Trophoblast cell (in vitro differentiated cells and primary cell): ENCODE measurements at regions not wholly inside any gene's neighbourhood (a gene's known extent, or its start where the extent isn't known, plus 50 kb on each side); places are given as distances from the start of the nearest gene placed in this dataset.

ENCODE experiments used
- DNase-seq, 2 donors: peaks; one replicate each; pipeline ENCODE4 v3.0.0-alpha.2; 2016
- H2AFZ ChIP-seq: 2 replicates; pipeline ENCODE4 v1.6.1; 2013; ENCODE audit warnings: low read length, moderate library complexity, mild to moderate bottlenecking; ENCODE audit not compliant: insufficient read depth, poor library complexity
- H2AK5ac ChIP-seq: 2 replicates; pipeline ENCODE4 v1.6.1; 2013; ENCODE audit warnings: mild to moderate bottlenecking, low read length
- H2BK120ac ChIP-seq: 2 replicates; pipeline ENCODE4 v1.6.1; 2013; ENCODE audit warnings: low read length, mild to moderate bottlenecking, moderate library complexity; ENCODE audit not compliant: insufficient read depth, poor library complexity
- H2BK12ac ChIP-seq: 2 replicates; pipeline ENCODE4 v1.6.1; 2013; ENCODE audit warnings: mild to moderate bottlenecking, low read length, moderate library complexity
- H2BK5ac ChIP-seq: 2 replicates; pipeline ENCODE4 v1.6.1; 2013; ENCODE audit warnings: low read length, low read depth, moderate library complexity, mild to moderate bottlenecking; ENCODE audit not compliant: poor library complexity
- H3K14ac ChIP-seq: 2 replicates; pipeline ENCODE4 v1.6.1; 2013; ENCODE audit warnings: mild to moderate bottlenecking, low read length
- H3K18ac ChIP-seq: 2 replicates; pipeline ENCODE4 v1.6.1; 2013; ENCODE audit warnings: mild to moderate bottlenecking, low read length
- H3K23ac ChIP-seq: 2 replicates; pipeline ENCODE4 v1.6.1; 2013; ENCODE audit warnings: low read length
- H3K27ac ChIP-seq: 2 replicates; pipeline ENCODE4 v1.5.1; 2013; ENCODE audit warnings: low read depth, mild to moderate bottlenecking, inconsistent platforms, low read length, moderate library complexity
- H3K27me3 ChIP-seq: 2 replicates; pipeline ENCODE4 v1.6.1; 2013; ENCODE audit warnings: inconsistent platforms, mild to moderate bottlenecking, low read length, moderate library complexity; ENCODE audit not compliant: insufficient read depth
- H3K36me3 ChIP-seq, 2 experiments: 1 replicate in 1 of 2; 2 replicates in 1 of 2; pipeline ENCODE4 v1.6.1; 2013; ENCODE audit warnings: low read length in 2 of 2, mild to moderate bottlenecking in 2 of 2, moderate library complexity in 1 of 2; ENCODE audit not compliant: insufficient read depth in 2 of 2, control insufficient read depth in 1 of 2
- H3K4ac ChIP-seq: 2 replicates; pipeline ENCODE4 v1.6.1; 2013; ENCODE audit warnings: low read depth, mild to moderate bottlenecking, low read length, moderate library complexity
- H3K4me1 ChIP-seq, 2 experiments: 1 replicate in 1 of 2; 2 replicates in 1 of 2; pipeline ENCODE4 v1.6.1; 2013; ENCODE audit warnings: low read length in 2 of 2, mild to moderate bottlenecking in 2 of 2, moderate library complexity in 1 of 2; ENCODE audit not compliant: insufficient read depth in 2 of 2, control insufficient read depth in 1 of 2
- H3K4me2 ChIP-seq: 2 replicates; pipeline ENCODE4 v1.6.1; 2013; ENCODE audit warnings: inconsistent platforms, mild to moderate bottlenecking, low read length, moderate library complexity
- H3K4me3 ChIP-seq: 2 replicates; pipeline ENCODE4 v1.5.1; 2013; ENCODE audit warnings: mild to moderate bottlenecking, low read depth, low read length, inconsistent platforms
- H3K79me1 ChIP-seq: one replicate; pipeline ENCODE4 v1.6.1; 2013; ENCODE audit warnings: low read length
- H3K79me2 ChIP-seq: 2 replicates; pipeline ENCODE4 v1.6.1; 2013; ENCODE audit warnings: low read length, mild to moderate bottlenecking; ENCODE audit not compliant: control insufficient read depth, insufficient read depth, poor library complexity
- H3K9ac ChIP-seq: 2 replicates; pipeline ENCODE4 v1.6.1; 2013; ENCODE audit warnings: mild to moderate bottlenecking, low read length
- H3K9me3 ChIP-seq: 2 replicates; pipeline ENCODE4 v1.6.1; 2013; ENCODE audit warnings: low read depth, mild to moderate bottlenecking, control low read depth, inconsistent platforms, low read length; ENCODE audit not compliant: insufficient read depth
- H4K12ac ChIP-seq: 2 replicates; pipeline ENCODE4 v1.6.1; 2013; ENCODE audit warnings: low read depth, mild to moderate bottlenecking, low read length, moderate library complexity
- H4K8ac ChIP-seq: 2 replicates; pipeline ENCODE4 v1.6.1; 2013; ENCODE audit warnings: low read depth, mild to moderate bottlenecking, low read length, moderate library complexity
- H4K91ac ChIP-seq: one replicate; pipeline ENCODE4 v1.6.1; 2013; ENCODE audit warnings: low read depth, mild to moderate bottlenecking, low read length, moderate library complexity
- WGBS: extraction: QIAGEN DNeasy Blood & Tissue Kit; methylation state at CpG from one replicate; pipeline ENCODE4 v1.1.7; 2013; ENCODE audit warnings: missing lambda C conversion rate; ENCODE audit not compliant: insufficient read length, insufficient coverage; ENCODE audit errors: extremely low coverage; 5-methylcytosine and 5-hydroxymethylcytosine counted together

DNA sequence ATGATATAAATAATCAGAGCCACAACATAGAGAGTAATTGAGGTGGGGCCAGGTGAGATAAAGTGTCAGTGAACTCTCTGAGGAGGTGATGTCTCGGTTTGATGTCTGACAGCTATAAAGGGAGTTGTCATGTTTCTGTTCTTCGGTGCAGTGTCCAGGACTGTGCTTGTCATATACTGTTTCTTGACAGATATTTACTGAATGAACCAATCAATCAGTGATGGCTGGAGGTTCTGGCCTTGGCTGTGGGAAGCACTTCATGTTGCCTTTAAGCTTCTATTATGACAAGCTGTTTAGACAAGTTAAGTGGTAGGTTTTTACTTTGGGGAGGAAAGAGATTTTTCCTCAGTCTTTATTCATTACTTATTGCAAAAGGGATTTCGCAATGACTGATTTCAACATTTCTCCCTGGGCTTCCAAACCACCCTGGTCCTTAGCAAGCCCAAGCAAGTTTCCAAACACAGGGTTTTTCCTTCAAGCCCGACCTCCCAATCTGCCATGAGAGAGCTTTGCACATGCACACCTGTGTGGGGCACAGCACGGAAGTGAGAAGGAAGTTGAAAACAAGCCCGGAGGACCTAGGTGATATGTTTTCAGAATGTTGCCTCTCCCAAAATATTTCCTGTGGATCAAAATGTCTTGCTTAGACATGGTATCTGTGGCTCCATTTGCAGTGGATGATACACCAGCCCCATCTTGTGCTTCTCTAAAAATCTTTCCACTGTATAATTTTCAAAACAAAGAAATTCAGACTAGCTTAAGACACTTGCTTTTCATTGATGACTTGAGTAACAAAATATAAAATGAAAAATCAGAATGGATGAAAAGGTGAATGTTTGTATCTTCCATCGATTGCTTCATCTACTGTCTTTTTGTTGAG, 567.3 kb upstream of the BTBD3 start:
- no peak overlapping the region for H3K18ac ChIP-seq
- H3K27me3 ChIP-seq: no peaks in the 10 kb centered on the region
- H3K4me3 ChIP-seq: no peak overlapping the region
- no peak overlapping the region for H2BK120ac ChIP-seq
- no peak overlapping the region for H2BK5ac ChIP-seq
- H3K79me1 ChIP-seq: no peaks in the 10 kb centered on the region
- no peak overlapping the region for H4K12ac ChIP-seq
- no peak overlapping the region for H3K4me2 ChIP-seq
- H3K9me3 ChIP-seq: no peaks in the 10 kb centered on the region
- no peak overlapping the region for H2AFZ ChIP-seq
- H3K4ac ChIP-seq: no peak overlapping the region
- no CpG with 5 or more reads among the region's 7 CpGs for WGBS
- H3K79me2 ChIP-seq: no peaks in the 10 kb centered on the region
- no peak overlapping the region for H3K14ac ChIP-seq
- no peak overlapping the region for H3K27ac ChIP-seq
- H4K8ac ChIP-seq: no peak overlapping the region
- no peak overlapping the region for H3K23ac ChIP-seq
- peak in 1 of 2 donors; percentile 41 for DNase-seq
- H2AK5ac ChIP-seq: no peak overlapping the region
- H3K4me1 ChIP-seq: no peaks in the 10 kb centered on the region
- H4K91ac ChIP-seq: no peak overlapping the region
- no peaks in the 10 kb centered on the region for H3K36me3 ChIP-seq
- H3K9ac ChIP-seq: no peak overlapping the region
- no peak overlapping the region for H2BK12ac ChIP-seq

DNA sequence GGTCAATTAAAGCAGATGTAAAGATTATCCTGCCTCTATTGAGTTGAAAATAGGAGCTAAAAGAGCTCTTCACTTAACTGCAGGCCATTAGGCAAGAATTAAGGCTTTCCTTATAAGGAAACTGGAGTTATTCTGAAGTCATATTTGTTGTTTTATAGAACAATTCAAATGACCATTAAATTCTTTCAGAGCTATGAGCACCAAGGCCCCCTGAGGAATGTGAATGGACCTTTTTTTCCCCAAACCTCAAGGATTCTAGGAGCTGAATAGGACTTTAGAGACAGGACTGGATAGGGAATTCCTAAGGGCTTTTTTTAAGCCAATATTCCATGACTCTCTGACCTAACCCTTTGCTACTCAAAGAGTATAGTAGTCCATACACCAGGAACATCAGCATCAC, 565.7 kb upstream of the BTBD3 start:
- Histone ChIP-seq H2BK12ac (no peak overlapping the region), H4K91ac (no peak overlapping the region), H2BK5ac (no peak overlapping the region), H3K4me2 (no peak overlapping the region), H3K79me2 (no peaks in the 10 kb centered on the region), H3K4me3 (no peak overlapping the region), H3K18ac (no peak overlapping the region), H3K14ac (no peak overlapping the region), H3K9ac (no peak overlapping the region), H3K27ac (no peak overlapping the region), H3K9me3 (no peaks in the 10 kb centered on the region), H3K4ac (no peak overlapping the region), H3K79me1 (no peaks in the 10 kb centered on the region), H2AFZ (no peak overlapping the region), H4K8ac (no peak overlapping the region), H3K27me3 (no peaks in the 10 kb centered on the region), H3K4me1 (no peaks in the 10 kb centered on the region), H3K23ac (no peak overlapping the region), H2BK120ac (no peak overlapping the region), H2AK5ac (no peak overlapping the region), H3K36me3 (no peaks in the 10 kb centered on the region), H4K12ac (no peak overlapping the region)
- no peak for DNase-seq

DNA sequence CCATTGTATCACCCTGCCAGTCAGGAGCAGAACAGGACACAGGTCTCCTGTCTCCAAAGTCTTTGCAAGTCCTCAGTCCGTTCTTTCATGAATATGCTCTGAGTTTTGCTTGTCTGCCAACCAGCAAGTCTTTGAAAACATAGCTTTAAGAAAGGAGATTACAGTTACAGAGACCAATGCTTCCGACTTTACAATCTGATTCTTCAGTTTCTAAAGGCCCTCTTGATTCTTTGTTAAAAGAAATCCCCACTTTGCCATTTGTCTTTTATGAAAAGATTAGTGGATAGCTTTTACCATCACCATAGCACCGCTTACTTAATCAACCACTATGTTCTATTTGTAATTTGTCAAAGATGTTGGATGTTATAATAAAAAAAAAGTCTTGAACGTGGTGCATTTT, 562.8 kb upstream of the BTBD3 start:
- H3K4ac ChIP-seq: no peak overlapping the region
- no peak overlapping the region for H3K27ac ChIP-seq
- H3K4me3 ChIP-seq: no peak overlapping the region
- H2AK5ac ChIP-seq: no peak overlapping the region
- H3K4me1 ChIP-seq: no peaks in the 10 kb centered on the region
- H3K4me2 ChIP-seq: no peak overlapping the region
- H3K79me1 ChIP-seq: no peaks in the 10 kb centered on the region
- no peak overlapping the region for H2AFZ ChIP-seq
- no peak overlapping the region for H4K8ac ChIP-seq
- no peak overlapping the region for H4K91ac ChIP-seq
- DNase-seq: no peak
- H2BK5ac ChIP-seq: no peak overlapping the region
- H3K18ac ChIP-seq: no peak overlapping the region
- H3K27me3 ChIP-seq: no peaks in the 10 kb centered on the region
- H2BK120ac ChIP-seq: no peak overlapping the region
- H3K9ac ChIP-seq: no peak overlapping the region
- H3K36me3 ChIP-seq: no peaks in the 10 kb centered on the region
- H3K23ac ChIP-seq: no peak overlapping the region
- no peaks in the 10 kb centered on the region for H3K79me2 ChIP-seq
- no peak overlapping the region for H3K14ac ChIP-seq
- H3K9me3 ChIP-seq: no peaks in the 10 kb centered on the region
- no CpG with 5 or more reads among the region's 4 CpGs for WGBS
- no peak overlapping the region for H4K12ac ChIP-seq
- no peak overlapping the region for H2BK12ac ChIP-seq

DNA sequence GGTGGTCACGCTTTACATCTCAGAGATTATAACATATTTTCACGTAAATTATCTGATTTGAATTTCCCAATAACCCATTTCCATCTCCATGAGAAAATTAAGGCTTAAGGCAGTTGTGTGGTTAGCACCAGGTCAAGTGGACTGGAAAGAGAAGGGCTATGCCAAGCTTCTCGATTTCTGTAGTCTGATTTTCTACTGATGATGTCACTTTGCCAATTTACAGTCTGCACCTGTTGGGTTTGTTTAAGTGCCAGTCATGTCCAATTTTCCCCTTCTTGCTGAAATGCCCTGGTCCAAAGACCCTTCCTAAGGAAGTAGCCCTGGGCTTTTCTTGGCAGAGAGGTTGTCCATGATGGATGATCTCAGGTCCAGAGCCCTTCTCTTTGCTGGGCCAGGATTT, 562.3 kb upstream of the BTBD3 start:
- Histone ChIP-seq H2BK5ac (no peak overlapping the region), H3K14ac (no peak overlapping the region), H2AK5ac (no peak overlapping the region), H3K23ac (no peak overlapping the region), H3K4me1 (no peaks in the 10 kb centered on the region), H3K9ac (no peak overlapping the region), H3K4me3 (no peak overlapping the region), H2BK12ac (no peak overlapping the region), H3K79me2 (no peaks in the 10 kb centered on the region), H4K12ac (no peak overlapping the region), H3K36me3 (no peaks in the 10 kb centered on the region), H2AFZ (no peak overlapping the region), H3K27me3 (no peaks in the 10 kb centered on the region), H3K4me2 (no peak overlapping the region), H3K4ac (no peak overlapping the region), H3K79me1 (no peaks in the 10 kb centered on the region), H4K8ac (no peak overlapping the region), H3K18ac (no peak overlapping the region), H2BK120ac (no peak overlapping the region), H4K91ac (no peak overlapping the region), H3K27ac (no peak overlapping the region), H3K9me3 (no peaks in the 10 kb centered on the region)
- WGBS: no CpG with 5 or more reads among the region's 3 CpGs
- DNase-seq: no peak
